ENCODE measurements at regions not wholly inside any gene's neighbourhood (a gene's known extent, or its start where the extent isn't known, plus 50 kb on each side); places are given as distances from the start of the nearest gene placed in this dataset.

DNA sequence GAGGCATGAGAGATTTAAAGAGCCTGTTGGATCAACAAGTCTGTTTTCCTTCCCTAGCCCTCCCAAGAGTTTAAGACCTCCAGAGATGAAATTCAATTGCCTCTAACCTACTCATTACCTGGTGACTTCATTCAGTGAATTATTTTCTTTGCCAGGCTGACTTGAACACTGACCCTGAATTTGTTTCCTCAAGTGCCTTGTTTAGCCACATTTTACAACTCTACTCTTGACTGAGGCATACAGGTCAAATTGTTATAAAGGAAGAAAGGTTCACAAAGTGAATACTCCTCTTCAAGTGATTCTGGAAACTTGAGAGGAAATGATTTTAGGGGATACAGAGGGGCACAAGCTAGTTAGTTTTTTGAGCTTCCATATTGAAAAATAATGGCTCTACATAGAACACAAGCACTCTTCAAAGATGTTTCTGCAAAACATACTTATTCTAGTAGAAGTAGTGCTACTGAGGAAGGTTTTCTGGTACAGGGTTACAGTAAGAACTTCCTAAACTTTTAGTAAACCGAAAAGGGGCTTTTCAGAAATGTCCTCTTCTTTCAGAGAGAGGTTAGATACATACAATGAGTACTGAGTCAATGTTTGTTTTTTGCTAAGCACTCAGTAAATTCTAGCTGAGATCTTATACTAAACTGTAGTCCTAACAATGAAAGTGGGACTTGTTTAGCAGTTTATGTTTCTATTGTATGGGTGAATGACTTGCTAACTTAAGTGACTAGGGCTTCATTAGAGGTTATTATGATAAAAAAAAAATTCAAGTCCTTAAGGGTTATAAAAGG, 137.4 kb upstream of the SATB1 start:
- Histone ChIP-seq H3K9ac (ENCODE audit: low read depth, low read length, poor library complexity) (no peak overlapping the region), H4K91ac (ENCODE audit: low read depth, low read length, poor library complexity) (no peak overlapping the region), H4K8ac (ENCODE audit: low read depth, low read length) (no peak overlapping the region), H3K14ac (ENCODE audit: low read length) (no peak overlapping the region), H3K4me1 (ENCODE audit: control insufficient read depth in 2 of 2, insufficient read depth in 1 of 2, low read depth in 1 of 2, low read length in 2 of 2) (no peaks in the 10 kb centered on the region), H2BK120ac (ENCODE audit: low read depth, low read length) (no peak overlapping the region), H3K27ac (replicated peaks; ENCODE audit: low read length) (no peak overlapping the region), H3K36me3 (replicated peaks in 1 of 2; ENCODE audit: control insufficient read depth in 2 of 2, insufficient read depth in 2 of 2, low read length in 2 of 2) (no peaks in the 10 kb centered on the region), H3K9me3 (replicated peaks in 1 of 2; ENCODE audit: control insufficient read depth in 2 of 2, insufficient read depth in 1 of 2, low read depth in 1 of 2, low read length in 2 of 2) (no peaks in the 10 kb centered on the region), H2AK5ac (ENCODE audit: low read depth, low read length) (no peak overlapping the region), H3K4me3 (ENCODE audit: low read length in 2 of 2) (no peak overlapping the region), H3K79me1 (ENCODE audit: low read depth, low read length) (no peaks in the 10 kb centered on the region), H3K27me3 (ENCODE audit: control insufficient read depth in 3 of 3, insufficient read depth in 3 of 3, low read depth in 1 of 3, low read length in 3 of 3) (no peaks in the 10 kb centered on the region), H3K23ac (ENCODE audit: low read depth, low read length, poor library complexity) (no peak overlapping the region), H2BK12ac (ENCODE audit: low read length) (no peak overlapping the region), H3K4ac (ENCODE audit: low read length) (no peak overlapping the region), H3K18ac (ENCODE audit: low read length) (no peak overlapping the region), H2BK5ac (ENCODE audit: low read length) (no peak overlapping the region), H3K4me2 (ENCODE audit: insufficient read depth, low read length, poor library complexity, severe bottlenecking) (no peak overlapping the region), H2AFZ (ENCODE audit: low read length) (no peak overlapping the region), H2BK15ac (ENCODE audit: low read length) (no peak overlapping the region)
- no CpG with 5 or more reads among the region's 1 CpG for WGBS, 2 donors (ENCODE audit: extremely low coverage in 2 of 2, insufficient read length in 2 of 2, insufficient replicate concordance in 1 of 2)
- no peak for DNase-seq (ENCODE audit: low spot score)

DNA sequence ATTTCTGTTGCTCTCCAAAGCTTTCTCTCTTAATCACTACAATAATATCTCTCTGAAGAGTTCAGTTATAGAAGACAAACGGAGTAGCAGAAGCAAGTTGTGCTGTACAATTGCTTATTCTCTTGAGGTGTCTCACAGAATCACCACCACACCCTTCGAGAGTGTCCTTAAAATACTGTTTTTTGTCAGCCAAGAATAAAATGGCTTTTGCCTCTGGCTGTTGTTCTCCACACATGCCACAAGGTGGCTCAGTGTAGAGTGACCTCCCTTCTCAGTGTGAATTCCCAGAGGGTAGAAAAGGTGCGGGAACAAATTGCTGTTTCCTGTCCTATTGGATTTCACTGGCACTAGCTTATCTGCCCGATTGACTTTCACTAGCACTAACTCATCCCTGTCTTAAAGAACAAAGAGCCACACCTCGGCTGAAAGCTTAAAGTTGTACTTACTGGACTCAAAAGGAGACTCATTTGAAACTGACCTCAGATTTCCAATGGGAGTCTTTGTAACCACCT, 134.2 kb upstream of the SATB1 start:
- Histone ChIP-seq H2BK15ac (ENCODE audit: low read length) (no peak overlapping the region), H2BK12ac (ENCODE audit: low read length) (no peak overlapping the region), H3K14ac (ENCODE audit: low read length) (no peak overlapping the region), H2BK120ac (ENCODE audit: low read depth, low read length) (no peak overlapping the region), H3K9ac (ENCODE audit: low read depth, low read length, poor library complexity) (no peak overlapping the region), H3K27me3 (ENCODE audit: control insufficient read depth in 3 of 3, insufficient read depth in 3 of 3, low read depth in 1 of 3, low read length in 3 of 3) (no peaks in the 10 kb centered on the region), H3K4me1 (ENCODE audit: control insufficient read depth in 2 of 2, insufficient read depth in 1 of 2, low read depth in 1 of 2, low read length in 2 of 2) (no peaks in the 10 kb centered on the region), H3K18ac (ENCODE audit: low read length) (no peak overlapping the region), H3K27ac (replicated peaks; ENCODE audit: low read length) (no peak overlapping the region), H4K8ac (ENCODE audit: low read depth, low read length) (no peak overlapping the region), H3K79me1 (ENCODE audit: low read depth, low read length) (no peaks in the 10 kb centered on the region), H4K91ac (ENCODE audit: low read depth, low read length, poor library complexity) (no peak overlapping the region), H3K36me3 (replicated peaks in 1 of 2; ENCODE audit: control insufficient read depth in 2 of 2, insufficient read depth in 2 of 2, low read length in 2 of 2) (no peaks in the 10 kb centered on the region), H2AFZ (ENCODE audit: low read length) (peak overlapping the region; percentile 40), H3K23ac (ENCODE audit: low read depth, low read length, poor library complexity) (no peak overlapping the region), H3K4ac (ENCODE audit: low read length) (no peak overlapping the region), H3K4me3 (ENCODE audit: low read length in 2 of 2) (no peak overlapping the region), H2BK5ac (ENCODE audit: low read length) (no peak overlapping the region), H3K4me2 (ENCODE audit: insufficient read depth, low read length, poor library complexity, severe bottlenecking) (no peak overlapping the region), H2AK5ac (ENCODE audit: low read depth, low read length) (no peak overlapping the region), H3K9me3 (replicated peaks in 1 of 2; ENCODE audit: control insufficient read depth in 2 of 2, insufficient read depth in 1 of 2, low read depth in 1 of 2, low read length in 2 of 2) (no peaks in the 10 kb centered on the region)
- DNase-seq (ENCODE audit: low spot score): peak; percentile 40
- WGBS, 2 donors (ENCODE audit: extremely low coverage in 2 of 2, insufficient read length in 2 of 2, insufficient replicate concordance in 1 of 2): no CpG with 5 or more reads among the region's 5 CpGs

DNA sequence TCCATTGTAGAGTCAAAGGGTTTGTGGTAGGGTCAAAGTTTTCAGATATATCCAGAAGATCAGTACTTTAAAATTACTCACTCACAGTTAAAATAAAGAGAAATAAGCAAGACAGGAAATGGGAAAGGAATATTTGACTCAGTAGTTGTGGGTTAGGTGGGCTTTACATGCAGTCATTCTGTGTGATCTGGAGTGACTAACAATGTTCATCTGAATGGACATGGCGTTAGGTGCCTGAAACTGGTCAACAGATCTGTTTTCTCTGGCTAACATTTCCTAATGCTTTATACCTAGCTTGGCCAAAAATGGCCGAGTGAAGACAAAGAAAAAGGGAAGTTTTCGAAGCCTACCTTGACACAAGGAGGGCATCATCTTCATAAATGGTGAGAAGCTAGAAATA, 133.4 kb upstream of the SATB1 start:
- Histone ChIP-seq H3K79me1 (ENCODE audit: low read depth, low read length) (no peaks in the 10 kb centered on the region), H3K27ac (replicated peaks; ENCODE audit: low read length) (no peak overlapping the region), H3K4me2 (ENCODE audit: insufficient read depth, low read length, poor library complexity, severe bottlenecking) (no peak overlapping the region)

DNA sequence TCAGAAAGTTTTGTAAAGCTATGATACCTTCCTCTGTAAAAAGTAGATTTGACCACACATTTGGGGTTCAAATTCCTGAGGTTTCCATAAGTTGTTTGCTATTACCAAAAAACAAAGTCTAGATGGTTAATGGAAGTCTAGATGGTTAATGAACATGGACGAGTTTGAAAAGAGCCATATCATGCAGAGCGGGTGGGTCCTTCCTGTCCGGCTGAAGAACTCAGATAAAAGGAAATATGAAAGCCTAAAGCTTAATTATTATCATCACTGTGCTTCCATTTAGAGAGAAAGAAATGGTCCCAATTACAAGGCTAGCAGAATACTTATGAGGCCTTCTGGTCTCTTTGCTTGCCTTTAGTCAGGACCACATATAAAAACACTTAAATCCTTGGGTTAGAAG, 132.1 kb upstream of the SATB1 start:
- Histone ChIP-seq H3K18ac (ENCODE audit: low read length) (no peak overlapping the region), H3K79me1 (ENCODE audit: low read depth, low read length) (no peaks in the 10 kb centered on the region), H3K9me3 (replicated peaks in 1 of 2; ENCODE audit: control insufficient read depth in 2 of 2, insufficient read depth in 1 of 2, low read depth in 1 of 2, low read length in 2 of 2) (no peaks in the 10 kb centered on the region), H2BK15ac (ENCODE audit: low read length) (no peak overlapping the region), H4K8ac (ENCODE audit: low read depth, low read length) (no peak overlapping the region), H3K4me1 (ENCODE audit: control insufficient read depth in 2 of 2, insufficient read depth in 1 of 2, low read depth in 1 of 2, low read length in 2 of 2) (no peaks in the 10 kb centered on the region), H3K4me2 (ENCODE audit: insufficient read depth, low read length, poor library complexity, severe bottlenecking) (no peak overlapping the region), H3K4me3 (ENCODE audit: low read length in 2 of 2) (no peak overlapping the region), H3K14ac (ENCODE audit: low read length) (no peak overlapping the region), H3K23ac (ENCODE audit: low read depth, low read length, poor library complexity) (no peak overlapping the region), H3K27ac (replicated peaks; ENCODE audit: low read length) (no peak overlapping the region), H2BK12ac (ENCODE audit: low read length) (no peak overlapping the region), H2BK5ac (ENCODE audit: low read length) (no peak overlapping the region), H3K9ac (ENCODE audit: low read depth, low read length, poor library complexity) (no peak overlapping the region), H3K27me3 (ENCODE audit: control insufficient read depth in 3 of 3, insufficient read depth in 3 of 3, low read depth in 1 of 3, low read length in 3 of 3) (no peaks in the 10 kb centered on the region), H3K4ac (ENCODE audit: low read length) (no peak overlapping the region), H2AFZ (ENCODE audit: low read length) (no peak overlapping the region), H3K36me3 (replicated peaks in 1 of 2; ENCODE audit: control insufficient read depth in 2 of 2, insufficient read depth in 2 of 2, low read length in 2 of 2) (no peaks in the 10 kb centered on the region), H2AK5ac (ENCODE audit: low read depth, low read length) (no peak overlapping the region), H4K91ac (ENCODE audit: low read depth, low read length, poor library complexity) (no peak overlapping the region), H2BK120ac (ENCODE audit: low read depth, low read length) (no peak overlapping the region)
- no CpG with 5 or more reads among the region's 3 CpGs for WGBS, 2 donors (ENCODE audit: extremely low coverage in 2 of 2, insufficient read length in 2 of 2, insufficient replicate concordance in 1 of 2)
- no peak for DNase-seq (ENCODE audit: low spot score)

More for the DNA sequence above, 133.4 kb upstream of the SATB1 start:
- H2AFZ ChIP-seq (ENCODE audit: low read length): no peak overlapping the region
- H2BK5ac ChIP-seq (ENCODE audit: low read length): no peak overlapping the region
- H2AK5ac ChIP-seq (ENCODE audit: low read depth, low read length): no peak overlapping the region
- no CpG with 5 or more reads among the region's 3 CpGs for WGBS, 2 donors (ENCODE audit: extremely low coverage in 2 of 2, insufficient read length in 2 of 2, insufficient replicate concordance in 1 of 2)
- H2BK12ac ChIP-seq (ENCODE audit: low read length): no peak overlapping the region
- H3K27me3 ChIP-seq (ENCODE audit: control insufficient read depth in 3 of 3, insufficient read depth in 3 of 3, low read depth in 1 of 3, low read length in 3 of 3): no peaks in the 10 kb centered on the region
- H3K9me3 ChIP-seq (replicated peaks in 1 of 2; ENCODE audit: control insufficient read depth in 2 of 2, insufficient read depth in 1 of 2, low read depth in 1 of 2, low read length in 2 of 2): no peaks in the 10 kb centered on the region
- no peak overlapping the region for H3K4ac ChIP-seq (ENCODE audit: low read length)
- H3K4me3 ChIP-seq (ENCODE audit: low read length in 2 of 2): no peak overlapping the region
- no peak overlapping the region for H3K18ac ChIP-seq (ENCODE audit: low read length)
- H2BK120ac ChIP-seq (ENCODE audit: low read depth, low read length): no peak overlapping the region
- H3K23ac ChIP-seq (ENCODE audit: low read depth, low read length, poor library complexity): no peak overlapping the region
- no peak overlapping the region for H3K14ac ChIP-seq (ENCODE audit: low read length)
- no peak for DNase-seq (ENCODE audit: low spot score)
- H3K9ac ChIP-seq (ENCODE audit: low read depth, low read length, poor library complexity): no peak overlapping the region
- H4K91ac ChIP-seq (ENCODE audit: low read depth, low read length, poor library complexity): no peak overlapping the region
- no peak overlapping the region for H4K8ac ChIP-seq (ENCODE audit: low read depth, low read length)
- no peak overlapping the region for H2BK15ac ChIP-seq (ENCODE audit: low read length)
- no peaks in the 10 kb centered on the region for H3K36me3 ChIP-seq (replicated peaks in 1 of 2; ENCODE audit: control insufficient read depth in 2 of 2, insufficient read depth in 2 of 2, low read length in 2 of 2)
- H3K4me1 ChIP-seq (ENCODE audit: control insufficient read depth in 2 of 2, insufficient read depth in 1 of 2, low read depth in 1 of 2, low read length in 2 of 2): no peaks in the 10 kb centered on the region

All from neuronal stem cell (in vitro differentiated cells).